GM19043 (cell line): ENCODE measurements at regions not wholly inside any gene's neighbourhood (a gene's known extent, or its start where the extent isn't known, plus 50 kb on each side); places are given as distances from the start of the nearest gene placed in this dataset.

Source experiments
- ATAC-seq: cut with Tn5 transposase; IDR thresholded peaks from one replicate; pipeline ENCODE4 v1.9.1; 2021; ENCODE audit warnings: low read depth; ENCODE audit not compliant: unreplicated experiment

DNA sequence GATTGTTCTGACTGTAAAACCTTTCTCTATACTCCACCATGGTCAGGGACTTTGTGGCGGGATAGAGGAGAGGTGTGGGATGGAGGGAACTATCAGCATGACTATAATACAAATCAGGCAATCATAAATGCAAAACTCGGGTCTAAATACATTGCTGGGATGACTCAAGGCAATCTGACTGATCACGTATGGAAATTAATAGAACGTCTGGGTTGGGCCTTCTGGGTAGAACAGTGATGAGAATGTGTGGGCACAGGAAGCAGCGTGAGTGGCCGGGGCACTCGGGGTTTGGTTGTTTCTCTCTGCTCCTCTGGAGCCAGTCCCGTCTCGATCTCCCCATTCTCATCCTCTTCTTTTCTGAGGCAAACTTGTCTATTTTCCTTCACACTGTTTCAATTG, 485.8 kb downstream of the VRK1 start:
- no peak for ATAC-seq

DNA sequence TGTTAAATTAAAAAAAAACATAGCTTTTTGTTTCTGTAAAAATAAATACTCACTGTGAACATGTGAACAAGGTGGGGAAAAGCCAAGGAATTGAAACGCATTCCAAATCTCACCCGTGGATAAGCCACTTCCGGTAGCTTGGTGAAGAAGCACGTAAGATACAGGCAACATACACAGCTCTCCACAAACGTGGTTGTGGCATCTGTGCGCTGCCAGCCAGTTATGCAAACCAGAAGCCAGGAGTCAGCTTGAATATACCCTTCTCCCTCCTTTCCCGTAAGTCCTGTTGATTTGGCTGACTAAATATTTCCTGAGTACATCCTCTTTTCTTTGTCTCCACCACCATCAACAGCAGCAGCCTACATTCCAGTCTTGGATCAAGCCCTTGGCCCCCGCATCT, 486.2 kb downstream of the VRK1 start:
- ATAC-seq: no peak

DNA sequence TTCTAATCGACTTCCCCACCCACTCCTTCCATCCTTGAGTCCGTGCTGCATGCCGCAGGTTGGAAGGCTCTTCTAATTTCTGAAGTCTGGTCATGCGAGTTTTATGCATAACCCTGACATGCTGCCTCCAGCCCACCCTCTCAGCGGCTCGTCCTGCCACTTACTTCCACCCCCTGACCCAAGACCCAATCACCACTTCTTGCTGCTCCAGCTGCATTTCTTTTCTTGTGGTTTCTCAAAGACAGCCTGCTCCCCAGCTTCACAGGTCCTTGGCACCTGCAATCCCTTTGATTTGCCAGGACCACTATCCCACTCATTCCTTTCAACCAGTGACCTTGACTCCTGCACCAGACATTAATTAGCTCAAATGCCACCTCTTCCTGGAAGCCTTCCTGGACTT, 486.7 kb downstream of the VRK1 start:
- ATAC-seq: no peak

DNA sequence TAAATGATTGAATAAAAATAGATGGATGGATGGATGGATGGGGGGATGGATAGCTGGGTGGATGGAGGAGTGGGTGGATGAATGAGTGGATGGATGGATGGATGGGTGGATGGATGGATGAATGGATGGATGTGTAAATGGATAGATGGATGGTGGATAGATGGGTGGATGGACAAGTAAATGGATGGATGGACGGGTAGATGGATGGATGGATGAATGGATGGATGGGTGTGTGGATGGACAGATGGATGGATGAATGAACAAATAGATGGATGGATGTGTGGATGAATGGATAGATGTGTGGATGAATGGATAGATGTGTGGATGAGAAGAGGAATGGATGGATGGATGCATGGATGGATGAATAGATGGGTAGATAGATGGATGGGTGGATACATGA, 490.8 kb downstream of the VRK1 start:
- ATAC-seq: no peak

DNA sequence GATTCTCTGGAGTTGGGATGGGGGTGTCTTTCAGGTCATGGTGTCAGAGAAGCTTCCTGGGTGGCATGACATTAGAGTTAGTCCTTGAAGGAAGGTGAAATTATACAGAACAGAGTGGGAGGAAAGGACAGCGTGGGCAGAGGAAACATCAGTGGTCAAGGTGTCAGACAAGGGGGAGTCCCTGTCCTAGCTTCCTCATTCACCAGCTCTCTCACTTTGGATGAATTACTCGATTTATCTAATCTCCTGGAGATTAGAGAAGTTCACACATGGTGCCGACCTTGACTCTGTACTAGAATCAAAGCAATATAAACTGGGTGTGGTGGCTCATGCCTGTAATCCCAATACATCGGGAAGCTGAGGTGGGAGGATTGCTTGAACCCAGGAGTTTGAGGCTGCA, 492.9 kb downstream of the VRK1 start:
- no peak for ATAC-seq

DNA sequence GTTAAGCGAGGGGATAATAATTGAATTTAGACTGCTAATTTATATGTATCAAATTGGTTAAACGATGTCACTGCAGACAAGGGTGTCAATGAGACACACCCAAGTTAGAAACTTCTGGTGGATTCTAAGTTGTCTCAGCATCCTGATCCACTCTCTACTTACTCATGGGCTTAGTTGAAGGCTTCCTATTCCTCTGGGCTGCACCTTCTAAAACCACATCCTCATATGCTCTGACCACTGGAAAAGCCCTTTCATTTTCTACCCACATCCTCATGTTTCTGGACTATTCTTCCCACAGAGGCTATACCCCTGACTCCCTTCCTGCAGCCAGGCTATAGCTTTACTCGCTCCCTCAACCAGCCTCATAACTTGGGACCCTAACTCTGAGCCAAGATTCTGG, 493.8 kb downstream of the VRK1 start:
- ATAC-seq: no peak

DNA sequence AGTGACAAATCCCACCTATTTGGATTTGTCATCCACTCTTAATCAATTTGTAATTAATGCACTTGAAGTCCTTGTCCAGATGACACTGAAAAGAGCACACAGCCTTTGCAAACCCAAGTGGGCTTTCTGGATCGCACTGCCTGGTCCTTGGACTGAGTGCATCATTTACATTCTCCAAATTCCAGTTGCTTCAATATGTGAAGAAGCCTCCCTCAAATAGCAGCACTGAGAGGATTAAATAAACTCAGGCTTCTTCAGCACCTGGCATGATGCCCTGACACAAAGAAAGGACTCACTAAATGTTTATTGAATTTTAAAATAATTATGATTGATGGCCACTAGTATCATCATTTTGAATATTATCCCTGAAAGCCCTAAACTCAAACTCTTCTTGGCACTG, 496.5 kb downstream of the VRK1 start:
- no peak for ATAC-seq

DNA sequence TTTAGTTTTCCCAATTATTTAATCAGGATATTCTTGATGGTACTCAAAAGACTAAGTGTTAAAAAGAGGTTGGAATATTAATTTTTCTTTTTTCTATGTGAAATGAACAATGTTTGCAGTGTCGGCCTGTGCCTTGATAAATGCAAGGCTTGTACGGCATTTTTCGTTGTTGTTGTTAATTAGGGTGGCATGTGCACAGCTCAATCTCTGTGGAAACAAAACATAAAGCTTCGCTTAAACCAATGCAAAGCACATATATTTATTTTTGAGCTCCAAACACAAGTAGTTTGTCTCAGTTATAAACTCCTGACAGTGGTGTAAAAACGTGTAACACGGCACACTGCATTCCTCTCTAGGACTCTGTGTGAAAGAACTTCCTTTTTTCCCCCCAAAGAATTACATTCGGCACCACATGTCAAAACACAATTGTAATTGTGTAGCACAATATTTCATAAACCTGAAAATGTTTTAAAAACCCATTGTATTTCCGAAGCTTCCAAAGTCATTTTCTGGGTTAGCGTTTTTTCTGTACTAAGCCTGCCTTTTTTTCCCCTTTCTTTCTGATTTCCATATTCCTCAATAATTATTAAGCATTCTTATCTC, 498.0 kb downstream of the VRK1 start:
- no peak for ATAC-seq

DNA sequence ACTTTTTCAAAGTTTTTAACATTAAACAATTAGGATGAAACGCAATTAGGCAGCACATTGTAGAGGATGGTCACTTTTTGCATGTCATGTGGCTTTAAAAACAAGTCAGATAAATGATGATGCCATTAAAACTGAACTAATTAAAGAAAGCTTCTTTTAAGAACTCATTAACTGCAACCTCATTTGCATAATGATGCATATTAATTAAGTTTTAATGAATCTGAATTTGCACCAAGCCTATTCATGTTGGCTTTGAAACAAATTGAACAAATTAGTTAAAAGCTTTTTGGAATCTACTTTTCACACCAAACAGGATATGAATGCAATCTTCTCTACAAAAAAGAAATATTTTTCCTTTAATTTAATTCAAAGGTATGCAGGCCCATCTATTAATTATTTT, 499.0 kb downstream of the VRK1 start:
- ATAC-seq: no peak

DNA sequence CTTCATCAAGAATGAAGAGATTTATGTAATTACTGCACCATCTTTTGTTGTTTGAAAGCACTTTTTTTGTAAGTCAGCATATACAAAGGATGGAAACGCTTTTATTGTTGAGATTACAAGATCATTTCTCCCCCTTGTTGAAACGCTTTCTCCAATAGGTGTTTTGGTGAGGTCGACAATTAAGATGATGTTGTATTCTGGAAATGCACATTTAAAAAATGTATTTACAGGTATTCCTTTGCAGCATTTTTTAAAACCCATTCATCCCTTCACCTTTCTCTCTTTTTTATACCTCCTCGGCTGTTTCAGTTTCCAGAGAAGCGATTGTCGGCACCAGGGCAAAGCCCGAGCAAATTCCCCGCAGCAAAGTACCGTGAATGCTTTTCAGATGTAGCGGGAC, 499.9 kb downstream of the VRK1 start:
- ATAC-seq: no peak

DNA sequence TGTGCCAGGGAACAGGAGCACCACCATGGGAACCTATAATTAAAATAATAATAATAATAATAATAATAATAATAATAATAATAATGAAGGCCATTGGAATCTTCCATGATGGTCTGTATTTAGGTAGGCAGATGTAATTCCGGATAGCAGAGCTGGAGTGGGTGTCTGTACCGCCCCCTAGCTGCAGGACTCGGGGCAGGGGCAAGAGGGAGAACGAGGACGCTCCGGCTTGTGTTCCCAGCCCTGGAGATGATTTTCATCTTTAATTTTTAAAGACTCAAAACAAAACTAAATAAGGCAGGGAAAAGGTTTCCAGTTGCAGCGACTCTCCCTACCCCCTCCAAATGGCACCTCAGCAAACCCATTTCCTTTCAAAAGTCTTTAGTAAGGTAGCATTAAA, 501.1 kb downstream of the VRK1 start:
- no peak for ATAC-seq

DNA sequence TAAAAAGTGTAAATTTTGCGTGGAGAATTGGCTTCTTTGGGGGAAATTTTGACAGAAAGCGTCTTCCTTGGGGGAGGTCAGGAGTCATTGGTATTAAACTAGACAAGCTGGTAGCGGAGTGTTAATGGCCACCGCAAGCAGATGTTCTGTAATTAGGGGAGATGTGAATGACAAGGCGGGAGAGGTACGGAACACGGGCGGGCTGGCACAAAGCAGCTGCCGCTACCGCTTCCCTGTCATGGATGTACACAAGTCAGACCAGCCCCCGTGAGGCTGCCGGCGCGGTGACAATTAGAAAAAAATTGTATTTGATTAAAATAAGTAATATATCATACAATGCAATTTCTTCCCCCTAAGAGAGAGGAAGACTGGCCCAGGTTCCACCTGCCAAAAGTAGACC, 501.6 kb downstream of the VRK1 start:
- ATAC-seq: no peak

DNA sequence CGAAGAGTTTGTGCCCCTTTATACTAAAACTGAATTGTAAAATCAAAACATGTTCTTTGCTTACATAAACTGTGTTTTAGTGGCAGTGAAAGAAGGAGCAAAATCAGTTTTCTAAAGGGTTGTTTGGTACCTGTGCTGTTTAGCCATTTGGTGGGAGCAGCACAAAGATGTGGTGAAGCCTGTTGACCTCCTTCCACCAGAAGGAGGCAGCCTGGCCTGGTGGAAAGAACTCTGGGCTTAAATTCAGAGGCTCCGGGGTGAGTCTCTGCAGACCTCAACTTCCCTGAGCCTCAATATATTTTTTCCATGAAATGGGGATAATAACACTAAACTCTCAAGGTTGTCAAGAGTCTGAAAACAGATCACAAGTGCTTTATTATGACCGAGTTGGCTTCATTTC, 502.5 kb downstream of the VRK1 start:
- ATAC-seq: no peak

DNA sequence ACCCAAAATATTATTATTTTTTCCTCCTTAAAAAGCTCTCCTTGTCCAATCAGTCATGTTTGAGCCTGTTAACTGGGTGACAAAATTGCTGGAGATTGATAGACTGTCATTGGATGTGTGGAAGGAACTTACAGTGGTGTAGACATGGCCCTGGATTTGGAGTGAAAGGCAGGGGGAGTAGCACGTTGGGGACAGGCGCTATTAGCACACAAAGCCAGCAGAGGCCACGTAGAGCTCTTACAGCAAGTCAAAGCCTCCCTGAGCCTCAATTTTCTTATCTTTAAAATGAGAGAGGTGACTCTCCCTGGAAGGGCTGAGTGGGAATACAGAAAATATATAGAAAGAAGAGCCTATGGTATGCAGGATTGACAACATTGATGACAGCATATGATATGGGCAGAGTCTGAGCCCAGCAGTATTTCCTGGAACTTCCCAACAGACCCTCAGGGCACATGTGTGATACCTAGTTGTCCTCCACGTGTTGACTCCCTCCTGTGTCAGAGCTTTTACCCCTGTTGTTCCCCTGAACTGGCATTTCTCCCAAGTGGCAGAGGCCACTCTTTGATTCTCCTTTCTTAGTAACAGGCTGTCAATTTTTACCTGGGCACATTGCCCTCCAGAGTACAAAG, 504.9 kb downstream of the VRK1 start:
- no peak for ATAC-seq

DNA sequence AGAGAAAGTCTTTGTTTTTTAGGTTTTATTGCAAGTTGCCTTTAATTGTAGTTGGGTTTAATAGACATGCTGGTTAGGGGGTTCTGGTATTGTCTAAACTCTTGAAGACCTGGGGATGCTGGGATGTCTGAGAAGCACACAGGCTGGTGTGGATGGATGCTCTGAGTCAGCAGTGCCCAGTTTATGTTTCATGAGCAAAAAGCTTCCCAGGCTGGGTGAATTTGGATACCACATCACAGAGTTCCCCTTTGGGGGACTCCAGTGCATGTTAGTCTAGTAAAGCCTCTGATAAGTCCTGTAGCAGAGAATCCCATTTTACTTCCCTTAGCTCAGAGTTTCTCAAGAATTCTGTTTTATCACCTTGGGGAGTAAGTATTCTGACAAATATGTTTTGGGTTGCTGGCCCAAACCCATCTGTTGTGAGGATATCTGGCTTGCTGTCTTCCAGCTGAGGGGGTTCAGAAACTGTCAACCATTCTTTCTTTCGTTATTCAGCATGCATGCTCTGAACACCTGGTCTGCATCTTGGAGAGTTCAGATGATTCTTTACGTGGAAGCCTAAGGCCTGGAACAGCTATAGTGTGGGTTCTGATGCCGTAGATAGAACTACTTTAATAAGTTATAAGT, 509.1 kb downstream of the VRK1 start:
- ATAC-seq: no peak

DNA sequence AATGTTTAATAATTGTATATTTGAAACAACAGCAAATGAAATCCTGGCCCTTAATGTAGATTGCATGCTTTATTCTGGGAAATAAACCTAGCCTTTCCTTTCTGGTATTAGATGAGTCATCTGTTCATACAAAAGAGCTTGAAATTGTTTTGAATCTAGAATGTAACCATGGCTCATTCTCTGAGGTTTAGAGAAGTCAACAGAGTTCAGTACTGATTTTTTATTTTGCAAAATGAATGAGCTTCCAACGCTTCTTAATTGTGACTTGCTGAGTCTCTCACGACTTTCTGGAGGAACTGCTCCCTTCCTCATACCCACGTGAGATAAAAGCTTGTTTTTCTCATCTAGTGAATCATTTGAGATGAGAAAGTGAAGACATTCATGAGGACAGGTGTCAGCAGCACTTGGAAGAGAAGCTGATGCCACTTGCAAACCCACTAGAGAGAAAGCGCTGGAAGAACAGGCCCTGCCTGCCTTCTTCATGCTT, 509.6 kb downstream of the VRK1 start:
- ATAC-seq: no peak

DNA sequence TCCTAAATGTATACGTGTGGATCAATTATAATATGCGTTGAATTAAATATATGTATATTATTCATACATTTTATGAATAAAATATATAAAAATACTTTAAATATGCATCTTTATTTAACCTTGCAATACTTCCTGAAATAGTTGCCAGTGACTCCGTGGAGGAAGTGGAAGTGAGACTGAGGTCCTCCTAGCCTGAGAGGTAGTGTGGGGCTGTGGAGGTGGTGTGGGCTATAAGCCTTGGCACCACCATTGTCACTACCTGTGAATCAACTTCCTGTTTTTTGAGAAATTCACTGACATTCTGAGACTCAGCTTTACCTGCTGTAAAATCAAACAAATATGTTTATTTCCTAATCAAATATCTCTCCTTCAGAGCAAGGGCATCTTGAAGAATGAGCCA, 514.2 kb downstream of the VRK1 start:
- ATAC-seq: no peak

DNA sequence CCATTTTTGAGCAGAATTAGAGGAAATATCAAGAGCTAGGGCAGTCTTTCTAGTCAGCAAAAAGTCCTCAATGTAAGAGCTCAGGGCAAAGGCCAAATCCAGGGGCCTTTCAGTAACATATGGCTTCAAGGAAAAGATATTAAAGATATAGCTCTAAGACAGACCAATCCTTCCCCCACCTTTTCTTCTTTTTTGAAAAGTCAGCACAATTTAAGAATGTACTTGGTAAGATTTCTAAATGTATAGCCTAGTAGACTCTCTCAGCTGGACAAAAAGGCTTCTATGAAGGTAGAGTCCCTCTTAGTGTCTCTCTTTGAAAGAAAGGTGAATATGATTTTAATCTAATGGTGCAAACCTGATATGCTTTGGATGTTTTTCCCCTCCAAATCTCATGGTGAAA, 515.7 kb downstream of the VRK1 start:
- no peak for ATAC-seq

DNA sequence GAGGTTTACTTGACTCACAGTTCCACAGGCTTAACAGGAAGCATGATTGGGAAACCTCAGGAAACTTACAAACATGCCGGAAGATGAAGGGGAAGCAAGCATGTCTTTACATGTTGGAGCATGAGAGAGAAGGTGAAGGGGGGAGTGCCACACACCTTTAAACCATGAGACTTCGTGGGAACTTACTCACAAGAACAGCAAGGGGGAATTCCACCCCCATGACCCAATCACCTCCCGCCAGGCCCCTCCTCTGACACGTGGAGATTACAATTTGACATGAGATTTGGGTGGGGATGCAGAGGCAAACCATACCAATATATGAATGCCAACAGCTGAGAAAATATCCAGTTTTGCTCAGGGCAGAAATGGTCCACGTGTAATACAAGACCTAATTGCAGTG, 518.6 kb downstream of the VRK1 start:
- no peak for ATAC-seq

DNA sequence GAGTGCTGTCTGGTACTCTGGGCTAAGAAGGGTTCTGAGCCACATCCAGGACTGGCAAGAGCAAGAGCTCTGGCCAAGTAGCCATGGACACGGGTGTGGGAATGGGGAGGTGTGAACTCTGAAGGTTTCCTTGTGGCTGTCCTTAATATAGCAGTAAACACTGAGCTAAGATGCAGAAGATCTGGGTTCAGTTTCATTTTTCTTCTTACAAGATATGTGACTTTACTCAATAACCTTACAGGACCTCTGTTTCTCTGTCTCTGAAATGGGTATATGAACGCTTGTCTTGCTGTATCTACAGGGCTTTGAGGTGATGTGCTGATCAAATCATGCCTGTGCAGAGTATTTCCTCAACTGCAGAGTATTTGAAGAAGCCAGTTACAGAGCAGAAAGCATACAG, 521.2 kb downstream of the VRK1 start:
- no peak for ATAC-seq

DNA sequence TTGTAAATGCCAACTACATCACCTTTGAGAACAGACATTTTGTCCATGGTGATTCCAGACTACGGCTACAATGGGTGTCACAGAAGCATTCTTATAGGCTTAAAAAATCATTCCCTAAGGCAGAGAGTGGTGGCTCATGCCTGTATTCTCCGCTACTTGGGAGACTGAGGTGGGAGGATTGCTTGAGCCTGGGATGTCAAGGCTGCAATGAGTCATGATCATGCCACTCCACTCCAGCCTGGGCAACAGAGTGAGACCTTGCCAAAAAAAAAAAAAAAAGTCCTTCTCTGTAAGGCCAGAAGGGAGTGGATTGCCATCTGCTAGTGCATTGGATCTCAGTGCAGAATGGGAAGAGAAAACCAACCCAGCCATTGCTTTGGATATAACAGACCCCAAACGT, 522.5 kb downstream of the VRK1 start:
- ATAC-seq: no peak

DNA sequence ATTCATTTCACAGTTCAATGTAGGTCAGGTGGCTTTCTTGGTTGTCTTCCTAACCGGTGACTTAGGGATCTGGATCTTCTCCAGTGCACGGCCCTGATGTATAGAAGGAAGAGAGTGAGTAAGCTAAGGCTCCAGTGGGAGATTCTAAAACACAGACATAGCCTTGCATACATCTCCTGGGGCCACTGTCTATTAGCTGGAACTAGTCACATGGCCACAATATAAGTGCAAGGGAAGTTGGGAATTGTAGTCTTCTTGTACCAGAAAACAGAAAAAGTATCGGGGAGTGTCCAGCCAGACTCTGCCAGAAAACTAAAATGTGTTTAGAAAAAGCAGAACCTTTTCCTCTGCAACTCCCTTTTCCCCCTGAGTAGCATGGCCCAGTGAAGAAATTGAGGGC, 531.6 kb downstream of the VRK1 start:
- ATAC-seq: no peak
